Astrocyte of the spinal cord (primary cell): ENCODE measurements at regions not wholly inside any gene's neighbourhood (a gene's known extent, or its start where the extent isn't known, plus 50 kb on each side); places are given as distances from the start of the nearest gene placed in this dataset.

Experiments used
- DNase-seq: peaks from one replicate; pipeline ENCODE4 v3.0.0; 2011; ENCODE audit warnings: low read depth, low spot score
- H3K4me3 ChIP-seq: 2 replicates; pipeline ENCODE4 v1.5.1; 2011; ENCODE audit warnings: low read depth, mild to moderate bottlenecking, low read length, moderate library complexity
- CTCF ChIP-seq: IDR thresholded peaks from 2 replicates; pipeline ENCODE4 v1.5.1; 2012; ENCODE audit warnings: low read depth, mild to moderate bottlenecking, low read length, inconsistent platforms
- in situ Hi-C: cut with HindIII; loops from 2 replicates; pipeline ENCODE4 v1.10.0; 2017; ENCODE audit warnings: low sequenced_read_pairs

DNA sequence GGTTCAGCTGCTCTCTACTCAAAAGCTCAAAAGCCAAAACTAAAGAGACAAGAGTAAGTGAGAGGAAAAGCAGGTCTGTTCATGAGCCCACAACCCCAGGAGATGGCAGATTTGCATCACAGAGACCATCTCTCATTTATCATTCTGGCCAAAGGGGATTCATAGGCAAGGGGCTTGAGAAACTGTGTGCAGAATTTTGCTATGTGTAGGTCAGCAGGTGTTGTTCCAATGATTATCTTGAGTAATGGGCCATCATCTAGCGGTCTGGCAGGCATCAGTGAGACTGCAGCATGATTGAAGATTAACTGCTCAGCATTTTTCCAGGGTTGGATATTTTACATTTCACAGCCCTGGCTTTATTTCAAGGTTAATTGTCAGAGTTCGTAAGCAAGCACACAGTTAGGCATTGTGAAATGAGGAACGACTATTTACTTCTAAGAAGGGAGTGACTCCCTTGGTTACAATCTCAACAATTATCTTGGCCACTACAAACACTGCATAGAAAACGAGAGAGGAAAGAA is 1204.6 kb upstream of the TMPRSS15 start:
- in situ Hi-C loops, result no loop called here
- no peak overlapping the region for H3K4me3 ChIP-seq
- TF ChIP-seq CTCF, result no peak
- no peak for DNase-seq

DNA sequence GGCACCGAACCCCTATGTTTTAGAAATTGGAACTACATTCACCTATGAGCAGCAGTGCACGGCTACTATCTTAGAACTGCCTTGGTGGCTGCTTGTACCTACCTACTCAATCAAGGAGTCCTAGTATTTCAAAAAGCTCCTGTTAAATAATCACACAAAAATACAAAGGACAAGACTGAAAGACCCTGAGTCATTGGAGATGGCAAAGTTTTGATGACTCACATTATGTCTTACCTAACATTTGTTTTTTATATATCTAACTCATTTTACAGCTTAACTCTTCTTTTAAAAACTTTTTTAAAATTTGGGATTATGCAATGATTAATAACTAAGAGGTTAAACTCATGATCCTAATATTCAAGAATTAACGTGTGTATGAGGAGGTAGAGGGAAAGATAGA is 1206.0 kb upstream of the TMPRSS15 start:
- TF ChIP-seq CTCF, result no peak
- in situ Hi-C loops, result no loop called here
- no peak for DNase-seq
- H3K4me3 ChIP-seq, result no peak overlapping the region

- TF ChIP-seq CTCF, result no peak
- no peak overlapping the region for H3K4me3 ChIP-seq
Measured at GRCh38 chr21:19621837-19622496, 1218.4 kb upstream of the TMPRSS15 start.

DNA sequence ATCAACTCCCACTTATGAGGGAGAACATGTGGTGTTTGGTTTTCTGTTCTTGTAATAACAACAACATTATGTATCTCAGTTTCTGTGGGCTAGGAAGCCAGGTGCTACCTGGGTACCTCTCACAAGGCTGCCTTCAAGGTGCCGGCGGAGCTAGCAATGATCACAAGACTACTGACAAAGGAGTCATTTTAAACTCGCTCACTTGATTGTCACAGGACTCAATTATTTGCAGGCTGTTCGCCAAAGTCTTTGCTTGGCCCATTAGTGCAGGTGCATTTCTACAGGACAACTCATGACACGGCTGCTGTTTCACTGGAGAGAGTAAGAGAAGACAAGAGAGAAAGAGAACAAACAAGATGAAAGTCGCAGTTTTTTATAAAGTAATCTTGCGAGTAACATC is 1237.4 kb upstream of the TMPRSS15 start:
- no peak for DNase-seq
- H3K4me3 ChIP-seq, result no peak overlapping the region
- no peak for TF ChIP-seq CTCF
- in situ Hi-C loops, result no loop called here

More at GRCh38 chr21:19621837-19622496, 1218.4 kb upstream of the TMPRSS15 start:
- no peak for DNase-seq
- in situ Hi-C loops, result no loop called here

DNA sequence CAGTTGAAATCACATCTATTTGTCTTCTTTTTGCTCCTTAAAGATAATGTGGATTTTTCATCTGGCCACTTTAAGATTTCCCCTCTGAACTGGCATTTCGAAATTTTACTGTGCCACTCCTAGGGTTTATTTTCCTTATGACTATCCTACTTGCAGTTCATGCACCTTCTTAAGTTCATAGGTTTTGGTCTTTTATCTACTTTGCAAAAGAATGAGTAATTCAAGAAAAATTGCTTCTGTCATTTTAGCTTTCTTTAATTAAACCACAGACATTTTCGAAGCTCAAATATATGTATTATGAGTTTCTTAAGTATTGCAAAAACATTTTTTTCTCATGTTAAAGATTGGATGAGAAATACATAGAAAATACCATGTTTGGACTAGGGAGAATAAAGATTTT is 1244.8 kb upstream of the TMPRSS15 start:
- no peak for TF ChIP-seq CTCF
- DNase-seq, result no peak
- no peak overlapping the region for H3K4me3 ChIP-seq
- in situ Hi-C loops, result no loop called here

- in situ Hi-C loops, result no loop called here
- no peak for TF ChIP-seq CTCF
- H3K4me3 ChIP-seq, result no peak overlapping the region
- no peak for DNase-seq
Measured at GRCh38 chr21:19683492-19683891, 1279.9 kb upstream of the TMPRSS15 start.
